ENCODE measurements at regions not wholly inside any gene's neighbourhood (a gene's known extent, or its start where the extent isn't known, plus 50 kb on each side); places are given as distances from the start of the nearest gene placed in this dataset.

DNA sequence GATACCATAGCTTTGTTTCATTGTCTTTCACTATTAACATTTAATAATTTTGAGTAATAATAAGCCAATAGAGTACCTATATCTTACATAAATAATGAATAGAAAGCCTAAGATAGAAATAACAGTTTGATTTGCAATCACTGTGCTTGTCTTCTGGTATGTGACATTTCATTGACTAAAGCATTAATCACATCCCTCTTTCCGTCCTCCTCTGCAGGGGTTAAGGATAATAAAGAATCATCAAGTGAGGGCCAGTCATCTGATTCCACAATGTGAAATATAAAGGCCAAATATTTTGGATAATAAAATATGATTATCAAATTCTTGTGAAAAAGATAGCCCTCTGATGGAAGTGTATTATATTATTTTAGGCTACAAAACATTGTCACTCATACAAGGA is 2073.4 kb downstream of the ARAP2 start:
- Histone ChIP-seq H3K27ac (no peak overlapping the region), H3K27me3 (no peaks in the 10 kb centered on the region), H3K36me3 (no peaks in the 10 kb centered on the region), H3K9me3 (no peaks in the 10 kb centered on the region), H3K4me1 (no peaks in the 10 kb centered on the region), H3K4me3 (no peak overlapping the region)
- ATAC-seq, result no peak
- DNase-seq, result no peak
- no peak for TF ChIP-seq POLR2A (IDR thresholded peaks at IDR 0.05)
- TF ChIP-seq, protein P1, sequence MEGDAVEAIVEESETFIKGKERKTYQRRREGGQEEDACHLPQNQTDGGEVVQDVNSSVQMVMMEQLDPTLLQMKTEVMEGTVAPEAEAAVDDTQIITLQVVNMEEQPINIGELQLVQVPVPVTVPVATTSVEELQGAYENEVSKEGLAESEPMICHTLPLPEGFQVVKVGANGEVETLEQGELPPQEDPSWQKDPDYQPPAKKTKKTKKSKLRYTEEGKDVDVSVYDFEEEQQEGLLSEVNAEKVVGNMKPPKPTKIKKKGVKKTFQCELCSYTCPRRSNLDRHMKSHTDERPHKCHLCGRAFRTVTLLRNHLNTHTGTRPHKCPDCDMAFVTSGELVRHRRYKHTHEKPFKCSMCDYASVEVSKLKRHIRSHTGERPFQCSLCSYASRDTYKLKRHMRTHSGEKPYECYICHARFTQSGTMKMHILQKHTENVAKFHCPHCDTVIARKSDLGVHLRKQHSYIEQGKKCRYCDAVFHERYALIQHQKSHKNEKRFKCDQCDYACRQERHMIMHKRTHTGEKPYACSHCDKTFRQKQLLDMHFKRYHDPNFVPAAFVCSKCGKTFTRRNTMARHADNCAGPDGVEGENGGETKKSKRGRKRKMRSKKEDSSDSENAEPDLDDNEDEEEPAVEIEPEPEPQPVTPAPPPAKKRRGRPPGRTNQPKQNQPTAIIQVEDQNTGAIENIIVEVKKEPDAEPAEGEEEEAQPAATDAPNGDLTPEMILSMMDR (IDR thresholded peaks at IDR 0.05), result no peak
- intact Hi-C loops (cut with DNase I), result no loop called here
- 45% methylated on average over 1 of the region's 1 CpG for WGBS (ENCODE audit: insufficient coverage, low coverage, low lambda C conversion rate, missing lambda C conversion rate)

DNA sequence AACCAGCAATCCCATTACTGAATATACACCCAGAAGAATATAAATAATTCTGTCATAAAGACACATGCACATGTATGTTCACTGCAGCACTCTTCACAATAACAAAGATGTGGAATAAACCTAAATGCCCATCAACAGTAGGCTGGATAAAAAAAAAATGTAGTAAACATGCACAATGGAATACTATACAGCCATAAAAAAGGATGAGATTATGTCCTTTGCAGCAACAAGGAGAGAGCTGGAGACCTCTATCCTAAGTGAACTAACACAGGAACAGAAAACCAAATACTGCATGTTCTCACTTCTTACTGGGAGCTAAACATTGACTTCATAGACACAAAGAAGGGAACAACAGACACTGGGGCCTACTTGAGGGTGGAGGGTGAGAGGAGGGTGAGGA is 2067.7 kb downstream of the ARAP2 start:
- H3K9me3 ChIP-seq, result no peaks in the 10 kb centered on the region
- no peak for DNase-seq
- no peak for TF ChIP-seq POLR2A (IDR thresholded peaks at IDR 0.05)
- TF ChIP-seq, protein P1 (IDR thresholded peaks at IDR 0.05), result no peak
- H3K36me3 ChIP-seq, result no peaks in the 10 kb centered on the region
- no peak for ATAC-seq
- H3K27ac ChIP-seq, result no peak overlapping the region
- no peak overlapping the region for H3K4me3 ChIP-seq
- intact Hi-C loops (cut with DNase I), result no loop called here
- H3K4me1 ChIP-seq, result no peaks in the 10 kb centered on the region
- no peaks in the 10 kb centered on the region for H3K27me3 ChIP-seq

DNA sequence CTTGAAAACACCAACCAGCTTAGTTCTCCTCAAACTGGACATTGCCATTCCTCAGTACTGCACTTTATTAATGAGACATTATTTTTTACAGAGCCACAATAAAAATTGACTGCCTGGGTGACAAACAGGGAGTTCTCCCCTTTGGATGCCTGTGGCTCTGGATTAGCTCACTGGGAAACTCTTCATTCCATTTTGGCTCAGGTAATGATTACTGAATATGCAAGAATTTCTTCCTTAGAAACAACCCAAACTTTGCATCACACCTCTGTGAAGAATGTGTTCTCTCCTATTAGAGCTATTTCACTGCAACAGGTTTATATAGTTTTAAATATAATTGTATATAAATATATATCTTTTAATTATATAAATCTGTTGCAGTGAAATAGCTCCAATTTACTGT is 2065.8 kb downstream of the ARAP2 start:
- DNase-seq, result no peak
- Histone ChIP-seq H3K9me3 (no peaks in the 10 kb centered on the region), H3K4me3 (no peak overlapping the region), H3K4me1 (no peaks in the 10 kb centered on the region), H3K27me3 (no peaks in the 10 kb centered on the region), H3K27ac (no peak overlapping the region), H3K36me3 (no peaks in the 10 kb centered on the region)
- no peak for ATAC-seq
- TF ChIP-seq, protein P1 (IDR thresholded peaks at IDR 0.05), result no peak
- TF ChIP-seq POLR2A (IDR thresholded peaks at IDR 0.05), result no peak
- intact Hi-C loops (cut with DNase I), result no loop called here

DNA sequence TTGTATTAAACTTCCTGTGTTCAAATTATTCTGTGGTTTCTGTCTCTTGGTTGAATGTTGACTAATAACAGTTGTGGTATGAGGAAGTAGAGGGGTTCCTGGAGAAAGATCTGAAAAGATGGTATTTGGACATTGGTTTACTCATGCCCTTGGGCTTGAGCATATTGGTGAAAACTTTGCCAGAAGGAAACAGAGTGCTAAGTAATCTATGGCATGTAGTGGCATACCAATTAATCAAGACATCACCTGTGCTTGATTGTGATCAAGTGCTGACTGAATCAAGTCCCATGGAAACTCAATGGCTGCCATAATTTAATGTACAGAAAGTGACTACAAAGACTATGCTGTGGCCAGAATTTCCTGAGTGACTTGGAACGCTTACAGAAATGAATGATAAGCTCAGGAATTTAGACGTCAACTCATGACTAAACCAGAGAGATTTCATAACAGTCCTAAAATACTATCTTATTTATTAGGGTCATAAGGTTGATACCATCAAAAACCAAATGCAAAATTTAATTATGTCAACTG is 2062.9 kb downstream of the ARAP2 start:
- DNase-seq, result no peak

More for the DNA sequence above, 2062.9 kb downstream of the ARAP2 start:
- Histone ChIP-seq H3K27ac (no peak overlapping the region), H3K4me3 (no peak overlapping the region), H3K9me3 (no peaks in the 10 kb centered on the region), H3K36me3 (no peaks in the 10 kb centered on the region), H3K27me3 (no peaks in the 10 kb centered on the region), H3K4me1 (no peaks in the 10 kb centered on the region)
- intact Hi-C loops (cut with DNase I), result no loop called here
- no peak for TF ChIP-seq POLR2A (IDR thresholded peaks at IDR 0.05)
- TF ChIP-seq, protein P1 (IDR thresholded peaks at IDR 0.05), result no peak
- 52% methylated on average over 2 of the region's 2 CpGs for WGBS (ENCODE audit: insufficient coverage, low coverage, low lambda C conversion rate, missing lambda C conversion rate)
- ATAC-seq, result peak in 1 of 4 donors; percentile 76

Measured in right lobe of liver (tissue), 6 donors.